DOHH2 (cell line): ENCODE measurements at regions not wholly inside any gene's neighbourhood (a gene's known extent, or its start where the extent isn't known, plus 50 kb on each side); places are given as distances from the start of the nearest gene placed in this dataset.

ENCODE experiments used
- H3F3A ChIP-seq: fragments of 200-600 bp; sonication (generic), shearing (Covaris generic); 2 replicates; pipeline ENCODE4 v1.6.0; 2016; ENCODE audit warnings: antibody characterized with exemption, mild to moderate bottlenecking; ENCODE audit not compliant: control insufficient read depth, insufficient read depth
- H3K27ac ChIP-seq: fragments of 200-600 bp; sonication (generic); 2 replicates; pipeline ENCODE4 v1.5.1; 2014; ENCODE audit warnings: low read depth, mild to moderate bottlenecking, low read length, moderate library complexity
- H3K27me3 ChIP-seq: fragments of 200-600 bp; sonication (generic); 2 replicates; pipeline ENCODE4 v1.6.1; 2014; ENCODE audit warnings: mild to moderate bottlenecking, low read length, mixed read lengths; ENCODE audit not compliant: control insufficient read depth
- H3K36me3 ChIP-seq: fragments of 200-600 bp; sonication (generic); 2 replicates; pipeline ENCODE4 v1.6.1; 2014; ENCODE audit warnings: mild to moderate bottlenecking, low read length, moderate library complexity, mixed read lengths; ENCODE audit not compliant: control insufficient read depth
- H3K4me1 ChIP-seq: fragments of 200-600 bp; sonication (generic); 2 replicates; pipeline ENCODE4 v1.6.1; 2014; ENCODE audit warnings: mild to moderate bottlenecking, low read length, mixed read lengths; ENCODE audit not compliant: control insufficient read depth
- H3K4me2 ChIP-seq: fragments of 200-600 bp; sonication (generic); 2 replicates; pipeline ENCODE4 v1.6.0; 2014; ENCODE audit warnings: mild to moderate bottlenecking, low read length, moderate library complexity
- H3K4me3 ChIP-seq: fragments of 200-600 bp; sonication (generic); 2 replicates; pipeline ENCODE4 v1.5.1; 2014; ENCODE audit warnings: mild to moderate bottlenecking, low read length, mixed read lengths
- H3K79me2 ChIP-seq: fragments of 200-600 bp; sonication (generic); 2 replicates; pipeline ENCODE4 v1.6.1; 2014; ENCODE audit warnings: mild to moderate bottlenecking, low read length, mixed read lengths; ENCODE audit not compliant: control insufficient read depth
- H3K9me2 ChIP-seq: fragments of 200-600 bp; sonication (generic); replicated peaks from 2 replicates; pipeline ENCODE4 v1.6.1; 2014; ENCODE audit warnings: mild to moderate bottlenecking, low read length, mixed read lengths; ENCODE audit not compliant: control insufficient read depth
- H3K9me3 ChIP-seq: fragments of 200-600 bp; sonication (generic); 2 replicates; pipeline ENCODE4 v1.6.1; 2014; ENCODE audit warnings: antibody characterized with exemption, low read length, mixed read lengths; ENCODE audit not compliant: control insufficient read depth, insufficient read depth
- H4K20me1 ChIP-seq: fragments of 200-600 bp; sonication (generic); 2 replicates; pipeline ENCODE4 v1.6.0; 2014; ENCODE audit warnings: low read depth, mild to moderate bottlenecking, antibody characterized with exemption, low read length, moderate library complexity; ENCODE audit not compliant: control insufficient read depth, insufficient read depth
- EZH2phosphoT487 ChIP-seq: fragments of 200-600 bp; sonication (generic); IDR thresholded peaks from 2 replicates; pipeline ENCODE4 v1.6.1; 2017; ENCODE audit warnings: borderline replicate concordance, mild to moderate bottlenecking, antibody characterized with exemption, low read length, moderate library complexity, mixed read lengths
- TF ChIP-seq, protein P1 (sequence below): fragments of 200-600 bp; sonication (generic); IDR thresholded peaks from one replicate; pipeline ENCODE4 v1.5.1; 2014; ENCODE audit warnings: antibody characterized with exemption, mild to moderate bottlenecking, low read depth, low read length; ENCODE audit not compliant: poor library complexity, severe bottlenecking

DNA sequence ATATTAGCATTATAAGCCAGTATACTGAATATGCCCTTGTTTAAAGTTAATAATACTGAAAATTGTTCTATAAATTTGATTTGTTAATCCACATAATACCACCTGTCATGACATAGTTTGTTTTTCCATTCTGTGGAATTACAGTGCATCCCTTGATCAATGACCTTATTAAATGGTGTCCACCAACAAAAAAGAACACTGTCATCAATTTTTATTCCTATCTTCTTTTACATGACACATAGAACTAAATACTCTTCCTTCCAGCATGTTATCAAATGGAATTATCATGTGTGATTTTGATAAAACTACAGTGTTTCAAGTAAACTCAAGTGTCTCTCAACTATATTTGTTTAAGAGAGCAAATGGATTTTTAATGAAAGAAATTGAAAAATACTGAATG lies 221.8 kb upstream of the MBL2 start:
- TF ChIP-seq, protein P1, sequence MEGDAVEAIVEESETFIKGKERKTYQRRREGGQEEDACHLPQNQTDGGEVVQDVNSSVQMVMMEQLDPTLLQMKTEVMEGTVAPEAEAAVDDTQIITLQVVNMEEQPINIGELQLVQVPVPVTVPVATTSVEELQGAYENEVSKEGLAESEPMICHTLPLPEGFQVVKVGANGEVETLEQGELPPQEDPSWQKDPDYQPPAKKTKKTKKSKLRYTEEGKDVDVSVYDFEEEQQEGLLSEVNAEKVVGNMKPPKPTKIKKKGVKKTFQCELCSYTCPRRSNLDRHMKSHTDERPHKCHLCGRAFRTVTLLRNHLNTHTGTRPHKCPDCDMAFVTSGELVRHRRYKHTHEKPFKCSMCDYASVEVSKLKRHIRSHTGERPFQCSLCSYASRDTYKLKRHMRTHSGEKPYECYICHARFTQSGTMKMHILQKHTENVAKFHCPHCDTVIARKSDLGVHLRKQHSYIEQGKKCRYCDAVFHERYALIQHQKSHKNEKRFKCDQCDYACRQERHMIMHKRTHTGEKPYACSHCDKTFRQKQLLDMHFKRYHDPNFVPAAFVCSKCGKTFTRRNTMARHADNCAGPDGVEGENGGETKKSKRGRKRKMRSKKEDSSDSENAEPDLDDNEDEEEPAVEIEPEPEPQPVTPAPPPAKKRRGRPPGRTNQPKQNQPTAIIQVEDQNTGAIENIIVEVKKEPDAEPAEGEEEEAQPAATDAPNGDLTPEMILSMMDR = no peak
- TF ChIP-seq EZH2phosphoT487 = no peak
- Histone ChIP-seq H3K9me2 (no peaks in the 10 kb centered on the region), H3K27me3 (no peaks in the 10 kb centered on the region), H3F3A (no peaks in the 10 kb centered on the region), H3K4me2 (no peak overlapping the region), H4K20me1 (no peaks in the 10 kb centered on the region), H3K79me2 (no peaks in the 10 kb centered on the region), H3K27ac (no peak overlapping the region), H3K9me3 (no peaks in the 10 kb centered on the region), H3K36me3 (no peaks in the 10 kb centered on the region), H3K4me3 (no peak overlapping the region), H3K4me1 (peaks cover 4% of the 10 kb centered on the region; the same call in 1 of the 2 replicates)

DNA sequence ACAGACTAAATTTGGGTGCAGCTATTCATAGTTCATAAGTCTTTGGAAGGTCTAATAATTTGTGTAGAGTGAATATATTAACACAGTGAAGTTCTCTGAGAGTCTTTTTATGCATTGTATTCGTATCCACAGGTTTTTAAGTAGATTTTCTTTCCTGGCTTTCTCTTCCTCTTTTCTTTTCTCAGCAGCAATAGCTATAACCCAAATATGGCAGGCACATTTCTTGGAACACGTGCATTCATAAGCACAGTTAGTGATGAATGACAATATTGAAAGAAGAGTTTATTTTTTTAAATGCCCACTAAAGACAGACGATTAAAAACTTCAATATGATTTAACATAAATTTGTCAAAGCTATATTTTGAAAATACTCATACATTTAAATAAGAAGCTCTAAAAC lies 220.5 kb upstream of the MBL2 start:
- no peaks in the 10 kb centered on the region for H3K9me3 ChIP-seq
- H3K36me3 ChIP-seq = no peaks in the 10 kb centered on the region
- H4K20me1 ChIP-seq = no peaks in the 10 kb centered on the region
- H3K79me2 ChIP-seq = no peaks in the 10 kb centered on the region
- no peaks in the 10 kb centered on the region for H3K9me2 ChIP-seq
- no peak overlapping the region for H3K4me2 ChIP-seq
- TF ChIP-seq EZH2phosphoT487 = no peak
- TF ChIP-seq, protein P1 = no peak
- no peaks in the 10 kb centered on the region for H3F3A ChIP-seq
- no peak overlapping the region for H3K4me3 ChIP-seq
- H3K4me1 ChIP-seq = peaks cover 4% of the 10 kb centered on the region; the same call in 1 of the 2 replicates
- H3K27ac ChIP-seq = no peak overlapping the region
- no peaks in the 10 kb centered on the region for H3K27me3 ChIP-seq

DNA sequence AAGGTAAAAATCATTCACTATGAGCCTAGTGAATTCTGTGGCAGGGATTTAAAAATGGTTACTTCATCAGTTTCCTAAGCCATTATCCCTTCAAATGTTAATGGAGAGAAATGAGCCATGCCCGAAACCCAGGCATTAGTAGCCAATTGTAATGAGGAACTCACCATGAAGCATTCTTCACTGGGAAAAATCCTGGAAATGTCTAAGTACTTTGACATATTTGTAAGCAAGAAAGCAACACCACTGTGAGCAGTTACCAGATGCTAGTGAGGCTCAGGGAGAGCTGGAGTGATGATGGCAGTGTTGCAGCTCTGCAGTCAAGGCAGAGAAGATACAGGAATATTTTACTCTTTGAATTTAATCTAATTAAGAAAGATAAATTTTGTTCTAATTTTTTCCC lies 220.0 kb upstream of the MBL2 start:
- no peaks in the 10 kb centered on the region for H3K27me3 ChIP-seq
- TF ChIP-seq, protein P1 = no peak
- H3K4me2 ChIP-seq = no peak overlapping the region
- no peaks in the 10 kb centered on the region for H3K36me3 ChIP-seq
- H4K20me1 ChIP-seq = no peaks in the 10 kb centered on the region
- no peaks in the 10 kb centered on the region for H3K9me2 ChIP-seq
- H3K9me3 ChIP-seq = no peaks in the 10 kb centered on the region
- no peaks in the 10 kb centered on the region for H3K79me2 ChIP-seq
- H3K27ac ChIP-seq = no peak overlapping the region
- no peak overlapping the region for H3K4me3 ChIP-seq
- H3F3A ChIP-seq = no peaks in the 10 kb centered on the region
- peaks cover 4% of the 10 kb centered on the region; the same call in 1 of the 2 replicates for H3K4me1 ChIP-seq

DNA sequence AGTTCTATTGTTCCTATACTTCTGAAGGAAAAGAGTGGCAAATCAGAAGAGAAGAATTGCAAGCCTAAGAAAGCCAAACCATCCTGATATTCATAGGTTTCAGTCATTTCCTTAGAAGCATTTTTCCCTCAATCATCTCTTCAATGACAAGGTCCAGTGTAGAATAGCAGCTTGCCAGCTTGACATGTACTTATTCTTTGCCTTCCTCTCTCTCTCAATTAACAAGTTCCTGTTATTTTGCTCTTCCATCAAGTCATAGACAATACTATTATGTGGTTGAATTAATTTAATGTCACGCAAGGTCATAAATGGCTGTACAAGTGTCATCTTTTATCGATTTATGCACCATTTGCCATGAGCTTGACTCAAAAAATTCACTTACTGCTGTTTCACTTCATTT lies 216.3 kb upstream of the MBL2 start:
- Histone ChIP-seq H3K27me3 (no peaks in the 10 kb centered on the region), H3K4me3 (no peak overlapping the region), H3K36me3 (no peaks in the 10 kb centered on the region), H3F3A (no peaks in the 10 kb centered on the region), H3K27ac (no peak overlapping the region), H3K9me3 (no peaks in the 10 kb centered on the region), H4K20me1 (no peaks in the 10 kb centered on the region), H3K79me2 (no peaks in the 10 kb centered on the region), H3K9me2 (no peaks in the 10 kb centered on the region), H3K4me1 (peaks cover 4% of the 10 kb centered on the region; the same call in 1 of the 2 replicates), H3K4me2 (no peak overlapping the region)
- TF ChIP-seq EZH2phosphoT487 = no peak
- TF ChIP-seq, protein P1 = no peak
